HL-60/S4 (cell line): ENCODE measurements at regions not wholly inside any gene's neighbourhood (a gene's known extent, or its start where the extent isn't known, plus 50 kb on each side); places are given as distances from the start of the nearest gene placed in this dataset.
"Not testable (repeated sequence)": the region's sequence is repeated elsewhere in the genome, so short reads cannot be mapped to it uniquely, and the experiment has no call there.

Experiments
- in situ Hi-C: fragments of 300-500 bp; cut with MboI; formaldehyde crosslinking; loops from 2 replicates; pipeline ENCODE4 v1.14.3; 2022; ENCODE audit warnings: low sequenced_read_pairs

DNA sequence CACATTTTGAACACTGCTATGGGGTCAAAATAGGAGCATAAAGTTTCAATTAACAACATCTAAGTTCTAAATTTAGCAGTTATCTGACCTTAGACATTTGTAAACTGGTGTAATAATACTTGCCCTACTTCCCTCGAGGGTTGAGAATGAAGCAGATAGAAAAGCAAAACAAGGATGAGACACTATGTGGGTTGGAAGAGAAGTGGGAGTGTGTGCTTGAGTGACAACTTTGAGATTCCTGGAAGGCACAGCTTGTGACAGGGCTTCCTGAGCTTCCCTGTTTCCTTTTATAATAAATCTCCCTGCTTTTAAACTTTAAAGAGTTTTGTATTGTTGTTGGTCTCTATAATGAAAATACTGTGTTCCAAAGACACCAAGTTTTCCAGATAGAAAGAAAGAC is 128.6 kb upstream of the CHST9 start:
- in situ Hi-C loops: no loop called here

- in situ Hi-C loops: no loop called here
These were observed 127.7 kb upstream of the CHST9 start for GRCh38 chr18:27312853-27313252.

- in situ Hi-C loops: no loop called here
These were observed 127.0 kb upstream of the CHST9 start for GRCh38 chr18:27312153-27312552.

DNA sequence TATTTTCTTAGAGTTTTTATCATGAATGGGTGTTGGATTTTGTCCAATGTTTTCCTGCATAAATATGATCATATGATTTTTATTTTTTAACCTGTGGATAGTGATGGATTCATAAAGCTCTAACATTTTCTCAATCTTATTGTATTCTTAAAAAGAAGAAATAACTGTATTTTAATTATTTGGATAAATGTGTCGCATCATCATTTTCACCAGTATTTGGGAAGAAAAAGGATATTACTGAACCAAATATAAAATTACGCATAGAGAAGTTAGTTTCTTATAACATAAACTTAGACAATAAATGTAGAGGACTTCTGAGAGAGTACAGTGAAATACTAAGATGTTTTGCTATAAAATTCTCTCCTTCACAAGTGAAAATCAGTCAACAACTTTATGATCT is 126.0 kb upstream of the CHST9 start:
- in situ Hi-C loops: no loop called here

GRCh38 chr18:27301615-27302378 is 116.7 kb upstream of the CHST9 start:
- in situ Hi-C loops: no loop called here

GRCh38 chr18:27298214-27298804 is 113.2 kb upstream of the CHST9 start:
- in situ Hi-C loops: no loop called here

DNA sequence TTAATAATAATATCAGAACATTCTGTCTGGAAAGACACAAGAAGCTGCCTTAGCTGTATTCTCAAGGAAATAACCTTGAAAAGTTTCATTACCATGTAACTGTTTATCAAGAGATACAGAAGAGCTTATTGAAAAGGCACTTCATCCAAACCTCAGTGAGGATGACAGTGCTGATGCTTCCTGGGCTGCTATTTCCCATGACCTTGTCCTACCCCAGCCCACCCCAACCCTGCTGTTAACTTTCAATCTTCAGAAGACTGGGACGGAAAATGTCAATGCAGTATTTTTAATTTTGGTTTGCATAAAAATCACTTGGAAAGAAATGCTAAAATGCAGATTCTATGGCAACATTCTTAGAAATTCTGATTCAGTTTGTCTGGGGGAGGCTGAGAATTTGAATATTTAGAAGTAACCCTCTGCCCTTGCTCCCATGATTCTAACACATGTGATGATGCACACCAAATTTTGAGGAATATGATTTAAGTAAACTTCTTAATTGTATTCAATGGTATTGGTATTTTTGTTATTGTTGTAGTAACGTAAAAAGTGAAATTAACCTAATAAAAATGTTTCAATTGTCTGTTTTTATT is 101.0 kb upstream of the CHST9 start:
- in situ Hi-C loops: not testable (repeated sequence)

DNA sequence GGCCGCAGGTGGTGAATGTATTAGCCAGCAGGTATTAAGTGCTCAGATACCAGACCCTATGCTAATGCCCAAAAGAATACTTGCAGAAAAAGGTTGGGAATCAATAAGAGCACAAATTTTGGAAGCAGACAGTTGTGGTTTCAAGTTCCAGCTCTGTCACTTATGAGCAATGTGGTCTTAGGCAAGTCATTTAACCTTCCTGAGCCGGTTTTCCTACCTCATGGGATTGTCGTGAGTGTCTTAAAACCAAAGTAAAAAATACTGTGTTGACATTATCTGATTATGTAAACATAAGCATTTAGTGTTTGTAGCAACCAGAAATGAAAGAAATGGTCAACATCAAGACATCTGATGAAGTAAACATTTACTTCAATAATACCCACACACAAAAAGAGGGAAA is 93.0 kb upstream of the CHST9 start:
- in situ Hi-C loops: no loop called here

- in situ Hi-C loops: no loop called here
These were observed 92.4 kb upstream of the CHST9 start for GRCh38 chr18:27277554-27277953.

DNA sequence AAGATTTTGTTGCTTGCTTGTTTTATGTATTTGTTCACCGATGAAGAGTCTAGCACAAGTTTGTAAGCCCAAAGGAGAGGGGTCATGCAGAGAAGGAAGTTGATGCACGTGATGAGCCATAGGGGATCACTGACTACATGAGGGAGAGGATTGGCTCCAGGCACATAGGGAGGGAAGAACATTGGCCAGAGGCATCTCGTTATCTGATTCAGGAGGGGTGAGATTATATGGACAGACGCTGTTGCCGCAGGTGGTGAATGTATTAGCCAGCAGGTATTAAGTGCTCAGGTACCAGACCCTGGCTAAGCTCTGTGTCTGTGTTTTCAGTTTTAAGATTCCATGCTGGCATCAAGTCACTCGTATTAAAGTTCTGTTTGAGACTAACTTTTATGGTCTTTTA is 91.8 kb upstream of the CHST9 start:
- in situ Hi-C loops: no loop called here

- in situ Hi-C loops: no loop called here
These were observed 91.4 kb upstream of the CHST9 start for GRCh38 chr18:27276479-27276878.

DNA sequence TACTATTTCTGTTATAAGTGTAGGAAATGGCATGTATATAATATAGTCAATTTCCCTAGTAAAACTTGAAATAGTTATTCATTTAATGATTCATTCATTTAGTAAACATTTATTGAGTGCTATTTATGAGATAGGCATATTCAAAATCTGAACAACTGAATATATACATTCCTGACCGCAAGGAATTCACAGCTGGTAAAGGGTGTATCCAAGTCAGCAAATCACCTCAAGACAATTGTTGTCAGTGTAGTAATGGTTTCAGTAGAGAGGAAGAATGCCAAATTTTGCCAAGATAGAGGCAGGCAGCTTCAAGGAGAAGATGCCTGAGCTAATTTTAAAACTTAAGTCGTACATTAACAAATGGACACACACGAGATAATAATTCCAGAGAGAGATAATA is 89.8 kb upstream of the CHST9 start:
- in situ Hi-C loops: no loop called here

- in situ Hi-C loops: no loop called here
These were observed 85.4 kb upstream of the CHST9 start for GRCh38 chr18:27270508-27270907.

DNA sequence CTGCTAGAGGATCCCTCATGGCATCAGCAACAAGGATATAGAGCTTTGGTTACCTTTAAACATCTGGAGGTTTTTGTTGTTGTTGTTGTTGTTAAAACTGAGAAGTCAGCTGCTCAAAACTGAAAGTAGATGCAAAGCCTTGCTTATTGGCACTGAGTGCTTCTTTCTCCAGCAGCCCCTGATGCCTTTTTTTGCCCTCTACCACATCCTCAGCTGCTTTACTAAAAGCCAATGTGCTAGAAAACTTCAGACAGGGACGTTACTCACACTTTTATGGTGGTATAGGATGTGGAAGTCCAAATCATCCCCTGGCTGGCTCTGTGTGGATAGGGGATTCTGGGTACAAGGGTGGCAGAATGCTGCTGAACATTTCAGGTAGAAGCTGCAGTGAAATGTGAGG is 78.3 kb upstream of the CHST9 start:
- in situ Hi-C loops: no loop called here

GRCh38 chr18:27261769-27262549 is 76.9 kb upstream of the CHST9 start:
- in situ Hi-C loops: no loop called here

GRCh38 chr18:27253571-27253970 is 68.5 kb upstream of the CHST9 start:
- in situ Hi-C loops: no loop called here

DNA sequence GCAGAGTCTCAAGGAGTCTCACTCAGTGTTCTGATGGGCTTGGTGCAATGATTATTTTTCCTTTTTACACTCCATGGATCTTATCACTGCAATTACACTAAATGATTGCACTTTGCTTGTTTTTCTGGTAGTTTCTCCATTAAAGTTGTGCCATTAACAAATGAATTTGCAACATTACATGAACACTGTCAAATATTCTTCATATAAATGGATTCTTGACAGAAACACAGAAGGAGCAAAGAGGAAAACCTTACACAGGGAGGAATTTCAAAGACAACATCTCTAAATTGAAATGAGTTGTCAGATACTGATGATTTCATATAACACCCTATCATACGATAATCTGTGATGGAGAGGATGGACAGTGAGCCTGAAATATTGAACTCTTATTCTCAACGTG is 65.4 kb upstream of the CHST9 start:
- in situ Hi-C loops: no loop called here

GRCh38 chr18:27249933-27250332 is 64.8 kb upstream of the CHST9 start:
- in situ Hi-C loops: no loop called here

DNA sequence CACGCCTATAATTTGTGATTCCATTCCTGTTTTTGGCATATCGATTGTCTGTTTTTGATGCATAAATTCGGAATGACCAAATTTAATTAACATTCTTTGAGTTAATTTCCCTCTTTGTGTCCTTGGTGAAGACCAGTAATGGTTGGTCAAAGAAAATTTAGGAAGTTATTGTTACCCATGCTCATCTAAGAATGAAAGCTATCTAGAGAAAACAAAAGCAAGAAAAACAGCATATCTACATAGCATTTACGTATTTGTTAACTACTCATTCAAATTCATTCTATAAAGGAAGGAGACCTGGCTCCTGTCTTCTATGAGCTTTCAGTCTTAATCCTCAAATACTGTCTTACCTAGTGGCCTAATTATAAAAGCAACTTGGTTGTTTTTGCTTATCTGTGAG is 59.2 kb upstream of the CHST9 start:
- in situ Hi-C loops: no loop called here

DNA sequence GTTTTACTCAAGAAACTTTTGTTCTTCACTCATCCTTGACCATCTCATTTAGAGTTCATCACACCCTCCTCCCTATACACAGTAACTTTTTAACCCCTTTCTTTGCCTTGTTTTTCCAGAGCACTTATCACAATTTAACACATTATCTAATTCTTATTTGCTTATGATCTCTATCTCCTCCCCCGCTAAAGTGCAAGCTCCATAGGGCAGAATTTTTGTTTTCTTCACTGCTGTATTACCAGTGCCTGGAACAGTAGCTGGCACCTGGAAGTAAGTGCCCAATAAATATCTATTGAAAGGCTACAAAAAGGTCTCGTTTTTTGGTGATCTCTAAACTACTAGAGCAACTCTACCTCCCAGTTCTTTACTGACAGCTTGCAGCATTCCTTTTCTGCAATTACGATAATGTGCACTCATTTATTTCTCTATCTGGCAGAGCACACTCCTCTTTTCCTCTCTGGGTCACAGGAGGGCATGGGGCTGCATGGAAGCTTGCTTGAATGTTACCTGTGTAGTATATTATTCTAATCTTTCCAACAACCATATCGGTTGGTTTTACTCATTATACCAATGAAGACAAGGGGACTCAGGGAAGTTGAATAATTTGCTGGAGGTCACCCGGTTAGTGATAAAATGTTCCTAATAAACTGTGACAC is 57.4 kb upstream of the CHST9 start:
- in situ Hi-C loops: no loop called here

GRCh38 chr18:27240383-27240782 is 55.3 kb upstream of the CHST9 start:
- in situ Hi-C loops: no loop called here
